ENCODE measurements at regions not wholly inside any gene's neighbourhood (a gene's known extent, or its start where the extent isn't known, plus 50 kb on each side); places are given as distances from the start of the nearest gene placed in this dataset.

GRCh38 chr13:111911754-111912452 is 155.0 kb upstream of the SOX1 start:
- H3K27ac ChIP-seq: no peak overlapping the region
- no peaks in the 10 kb centered on the region for H3K36me3 ChIP-seq
- H3K4me3 ChIP-seq: no peak overlapping the region
- no peak for TF ChIP-seq POLR2A (IDR thresholded peaks at IDR 0.05)
- TF ChIP-seq CTCF (IDR thresholded peaks at IDR 0.05): no peak
- TF ChIP-seq POLR2AphosphoS5 (IDR thresholded peaks at IDR 0.05): no peak
- no peak for TF ChIP-seq EP300 (IDR thresholded peaks at IDR 0.05)
- H3K4me1 ChIP-seq: no peaks in the 10 kb centered on the region
- H3K9me3 ChIP-seq: no peaks in the 10 kb centered on the region
- 88 to 94% methylated on average over 4 to 10 of the region's 11 CpGs for WGBS, 2 donors (ENCODE audit: low coverage in 1 of 2)
- peaks cover 23% of the 10 kb centered on the region for H3K27me3 ChIP-seq
- ATAC-seq: no peak

- H3K9me3 ChIP-seq: no peaks in the 10 kb centered on the region
- H3K4me1 ChIP-seq: no peaks in the 10 kb centered on the region
- TF ChIP-seq EP300 (IDR thresholded peaks at IDR 0.05) (no peak), CTCF (IDR thresholded peaks at IDR 0.05) (no peak), POLR2A (IDR thresholded peaks at IDR 0.05) (no peak), POLR2AphosphoS5 (IDR thresholded peaks at IDR 0.05) (no peak)
- H3K4me3 ChIP-seq: no peak overlapping the region
- no peak overlapping the region for H3K27ac ChIP-seq
- WGBS, 2 donors (ENCODE audit: low coverage in 1 of 2): no CpG with 5 or more reads among the region's 16 CpGs
- no peak for ATAC-seq
- no peaks in the 10 kb centered on the region for H3K36me3 ChIP-seq
- peaks cover 23% of the 10 kb centered on the region for H3K27me3 ChIP-seq
Observed at GRCh38 chr13:111912453-111912866, 154.5 kb upstream of the SOX1 start.

- no peaks in the 10 kb centered on the region for H3K9me3 ChIP-seq
- 68 to 79% methylated on average over 7 to 16 of the region's 25 CpGs for WGBS, 2 donors (ENCODE audit: low coverage in 1 of 2)
- H3K4me1 ChIP-seq: no peaks in the 10 kb centered on the region
- no peaks in the 10 kb centered on the region for H3K36me3 ChIP-seq
- no peak overlapping the region for H3K27ac ChIP-seq
- ATAC-seq: no peak
- H3K27me3 ChIP-seq: peaks cover 23% of the 10 kb centered on the region
- H3K4me3 ChIP-seq: no peak overlapping the region
- no peak for TF ChIP-seq POLR2AphosphoS5 (IDR thresholded peaks at IDR 0.05)
- no peak for TF ChIP-seq EP300 (IDR thresholded peaks at IDR 0.05)
- no peak for TF ChIP-seq POLR2A (IDR thresholded peaks at IDR 0.05)
Observed at GRCh38 chr13:111912991-111913760, 153.8 kb upstream of the SOX1 start.

DNA sequence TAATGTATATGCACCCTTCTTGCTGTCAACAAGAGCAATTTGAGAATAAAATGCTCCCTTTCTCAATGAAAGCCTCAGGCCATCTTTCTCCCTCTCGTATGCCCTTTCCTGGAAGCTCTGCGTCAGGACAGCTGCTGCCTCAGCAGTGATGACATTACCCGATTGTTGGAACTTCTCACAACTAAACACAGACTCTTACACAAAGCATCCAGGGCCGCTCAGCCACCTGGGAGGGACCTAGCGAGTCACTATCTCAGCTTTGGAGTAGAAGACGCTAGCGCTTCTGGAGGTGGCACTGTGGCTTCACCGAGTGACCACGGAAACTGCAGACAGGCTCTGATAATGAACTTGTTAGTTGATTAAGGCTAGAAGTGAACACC is 153.2 kb upstream of the SOX1 start:
- TF ChIP-seq POLR2A (IDR thresholded peaks at IDR 0.05): no peak
- TF ChIP-seq EP300 (IDR thresholded peaks at IDR 0.05): no peak
- TF ChIP-seq POLR2AphosphoS5 (IDR thresholded peaks at IDR 0.05): no peak
- no peak for TF ChIP-seq CTCF (IDR thresholded peaks at IDR 0.05)
- no peak overlapping the region for H3K27ac ChIP-seq
- H3K4me3 ChIP-seq: no peak overlapping the region
- ATAC-seq: no peak
- no peaks in the 10 kb centered on the region for H3K9me3 ChIP-seq
- no peaks in the 10 kb centered on the region for H3K4me1 ChIP-seq
- peaks cover 24% of the 10 kb centered on the region for H3K27me3 ChIP-seq
- WGBS, 2 donors (ENCODE audit: low coverage in 1 of 2): 72 to 86% methylated on average over 4 to 7 of the region's 9 CpGs
- H3K36me3 ChIP-seq: no peaks in the 10 kb centered on the region

DNA sequence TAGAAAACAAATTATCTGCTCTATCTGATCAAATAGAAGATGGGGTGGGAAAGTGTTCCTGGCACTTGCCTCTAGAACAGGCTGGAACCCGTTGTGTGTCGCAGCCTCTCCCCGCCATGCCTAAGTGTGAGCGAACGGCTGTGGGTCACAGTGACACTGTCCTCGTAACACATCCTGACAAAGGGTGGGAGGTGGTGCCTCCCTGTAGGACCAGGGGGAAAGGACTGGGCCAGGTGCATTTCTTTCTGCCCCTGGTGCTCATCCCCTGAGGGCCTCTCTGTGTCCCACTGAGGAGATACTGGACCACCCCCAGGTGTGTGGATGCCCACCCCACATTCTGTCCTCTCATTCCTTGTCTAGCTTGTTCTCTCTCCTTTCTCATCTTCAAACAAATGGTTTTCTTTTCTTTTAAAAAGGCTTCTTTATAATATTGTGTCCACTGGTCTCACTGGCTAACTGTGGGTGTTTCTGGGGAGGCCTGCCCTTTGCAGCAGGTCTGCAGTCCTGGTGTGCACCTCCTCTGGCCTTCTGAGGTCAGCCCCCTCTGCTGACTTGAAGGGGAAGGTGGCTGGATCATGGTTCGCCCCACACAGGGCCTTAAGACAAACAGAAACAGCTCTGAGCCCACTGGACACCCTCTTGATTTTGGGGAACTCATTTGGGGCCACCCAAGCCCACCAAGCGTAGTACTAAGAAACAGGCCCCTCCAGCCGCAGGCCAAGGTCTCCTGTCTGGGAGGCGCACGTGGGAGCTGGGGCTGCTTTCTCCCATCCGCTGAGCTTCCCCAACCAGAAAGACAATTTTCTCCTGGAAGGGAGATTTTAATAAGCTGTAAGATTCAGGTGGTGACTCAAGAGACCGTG is 152.5 kb upstream of the SOX1 start:
- H3K27ac ChIP-seq: no peak overlapping the region
- no peaks in the 10 kb centered on the region for H3K36me3 ChIP-seq
- peaks cover 29% of the 10 kb centered on the region for H3K27me3 ChIP-seq
- ATAC-seq: no peak
- no peaks in the 10 kb centered on the region for H3K9me3 ChIP-seq
- TF ChIP-seq EP300 (IDR thresholded peaks at IDR 0.05): no peak
- TF ChIP-seq POLR2AphosphoS5 (IDR thresholded peaks at IDR 0.05): no peak
- no peak for TF ChIP-seq CTCF (IDR thresholded peaks at IDR 0.05)
- TF ChIP-seq POLR2A (IDR thresholded peaks at IDR 0.05): no peak
- no peaks in the 10 kb centered on the region for H3K4me1 ChIP-seq
- 80 to 89% methylated on average over 3 to 11 of the region's 13 CpGs for WGBS, 2 donors (ENCODE audit: low coverage in 1 of 2)
- H3K4me3 ChIP-seq: no peak overlapping the region

Measured in gastroesophageal sphincter (tissue), 4 donors.